Right forelimb (tissue), 1 donor: ENCODE measurements at regions not wholly inside any gene's neighbourhood (a gene's known extent, or its start where the extent isn't known, plus 50 kb on each side); places are given as distances from the start of the nearest gene placed in this dataset.

ENCODE experiments used
- DNase-seq: peaks from one replicate; pipeline ENCODE4 v3.0.0-alpha.2; 2018

DNA sequence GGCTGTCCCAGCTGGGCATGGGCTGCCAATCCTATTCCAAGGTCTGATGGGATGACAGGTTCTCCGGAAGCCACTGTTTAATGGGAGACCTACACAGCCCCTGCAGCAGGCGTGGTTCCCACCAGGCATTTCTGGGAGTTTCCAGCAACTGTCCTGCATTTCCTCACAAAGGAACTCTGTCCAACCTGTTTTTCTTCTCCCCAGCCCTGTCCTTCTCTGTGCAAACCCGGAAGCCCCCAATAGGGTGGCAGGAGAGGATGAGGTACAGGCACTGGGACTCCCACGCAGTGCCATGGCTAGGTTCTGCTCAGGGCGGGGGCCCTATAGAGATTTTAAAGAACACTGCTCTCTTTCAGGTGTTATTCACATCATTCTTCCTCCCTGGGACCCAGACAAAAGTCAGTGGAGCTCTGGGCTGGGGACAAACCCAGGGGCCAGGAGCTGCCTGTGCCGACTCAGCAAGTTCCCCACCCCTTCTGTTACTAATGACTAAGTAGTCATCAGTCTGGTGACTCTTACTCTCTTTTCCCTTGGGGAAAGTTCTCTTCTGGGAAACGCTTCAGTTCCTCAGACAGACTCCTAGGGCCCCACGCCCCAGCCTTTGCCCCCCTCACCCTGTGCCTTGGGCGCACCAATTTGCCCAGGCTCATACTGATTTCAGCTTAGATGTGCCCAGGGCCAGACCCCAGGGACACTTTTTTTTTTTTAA, 97.7 kb downstream of the CD47 start:
- no peak for DNase-seq

DNA sequence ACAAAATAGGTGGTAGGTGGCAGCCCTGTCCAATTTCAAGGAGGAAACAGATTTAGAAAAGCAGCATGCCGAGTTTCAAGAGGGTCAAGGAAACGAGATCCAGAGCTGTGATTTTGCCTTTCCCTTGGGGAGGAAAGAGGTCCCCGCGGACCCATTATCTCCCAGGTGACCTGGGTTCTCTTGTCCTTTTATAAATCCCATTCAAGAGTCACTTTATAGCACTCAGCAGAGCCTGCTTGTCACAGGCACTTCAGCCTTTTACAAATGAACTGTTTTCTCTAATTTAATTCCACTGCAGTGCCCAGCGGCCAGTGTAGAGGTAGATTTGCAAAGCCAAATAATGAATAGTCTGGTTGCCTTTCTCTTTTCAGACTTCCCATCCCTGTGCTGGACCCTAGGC, 99.9 kb downstream of the CD47 start:
- no peak for DNase-seq

DNA sequence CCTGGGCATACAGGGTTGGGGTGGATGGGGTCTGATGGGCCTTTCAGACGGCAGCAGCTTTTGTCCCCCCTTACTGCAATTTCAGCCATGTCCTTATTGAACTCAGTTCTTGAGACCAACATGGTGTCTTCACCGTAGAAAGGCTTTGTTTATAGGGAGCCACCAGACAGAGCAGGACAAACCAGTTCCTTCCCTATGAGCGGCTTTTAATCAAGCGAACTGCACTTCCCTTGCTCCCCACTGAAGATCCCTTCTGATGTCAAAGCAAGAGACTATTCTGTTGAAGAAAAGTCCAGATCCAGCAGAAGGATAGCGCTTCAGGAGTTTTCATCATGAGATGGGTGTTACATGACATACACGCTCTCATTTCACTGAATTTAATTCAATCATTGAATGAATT, 100.4 kb downstream of the CD47 start:
- DNase-seq: no peak

DNA sequence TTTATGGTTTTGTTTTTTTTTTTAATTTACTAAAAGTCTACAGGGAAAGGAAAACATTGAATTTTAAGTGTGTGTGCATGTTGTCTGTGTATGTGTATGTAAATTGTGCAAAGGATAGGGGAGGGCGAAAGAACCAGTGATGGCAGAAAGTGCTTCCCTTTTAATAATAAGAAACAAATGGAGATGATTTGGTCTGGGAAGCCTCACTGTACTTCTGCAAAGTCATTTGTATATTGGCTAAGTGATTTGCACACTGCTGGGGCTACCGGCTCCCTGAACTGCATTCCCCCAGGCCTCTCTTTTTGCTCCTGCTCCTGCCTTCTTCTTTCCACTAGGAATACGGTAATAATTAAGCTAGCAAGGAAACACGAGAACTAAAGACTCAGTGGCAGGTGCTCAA, 101.2 kb downstream of the CD47 start:
- no peak for DNase-seq

DNA sequence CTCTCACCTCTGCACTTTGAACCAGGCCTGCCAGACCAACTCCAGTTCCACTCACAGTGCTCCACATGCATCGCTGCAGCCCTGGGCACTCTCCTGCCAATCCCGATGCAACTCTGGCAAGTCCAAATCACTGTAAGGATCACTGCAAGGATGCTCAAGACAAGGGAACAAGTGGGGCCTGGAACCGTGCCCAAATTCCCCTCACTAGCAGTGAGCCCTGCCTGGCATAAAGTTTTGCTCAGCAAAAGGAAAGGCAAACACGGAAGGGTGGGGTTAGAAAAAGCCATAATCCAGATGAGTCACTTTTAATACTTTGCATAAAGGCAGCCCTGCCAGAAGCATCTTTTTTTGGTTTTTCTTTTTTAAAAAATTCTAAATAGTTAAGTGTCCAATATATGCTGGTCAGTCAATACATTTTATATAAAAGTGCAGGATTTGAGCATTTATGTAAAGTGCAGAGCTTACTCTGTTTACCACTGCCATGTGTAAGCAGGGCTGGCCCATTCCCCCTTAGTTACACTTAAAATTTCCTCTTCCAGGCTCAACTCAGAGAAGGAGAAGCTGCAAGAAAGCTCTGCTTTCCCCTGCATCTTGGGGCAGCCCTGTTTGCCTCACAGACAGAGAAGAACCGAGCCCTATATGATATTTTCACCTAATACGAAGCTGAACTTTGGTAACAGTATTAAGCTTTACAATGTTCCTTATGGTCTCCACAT, 102.2 kb downstream of the CD47 start:
- DNase-seq: no peak

DNA sequence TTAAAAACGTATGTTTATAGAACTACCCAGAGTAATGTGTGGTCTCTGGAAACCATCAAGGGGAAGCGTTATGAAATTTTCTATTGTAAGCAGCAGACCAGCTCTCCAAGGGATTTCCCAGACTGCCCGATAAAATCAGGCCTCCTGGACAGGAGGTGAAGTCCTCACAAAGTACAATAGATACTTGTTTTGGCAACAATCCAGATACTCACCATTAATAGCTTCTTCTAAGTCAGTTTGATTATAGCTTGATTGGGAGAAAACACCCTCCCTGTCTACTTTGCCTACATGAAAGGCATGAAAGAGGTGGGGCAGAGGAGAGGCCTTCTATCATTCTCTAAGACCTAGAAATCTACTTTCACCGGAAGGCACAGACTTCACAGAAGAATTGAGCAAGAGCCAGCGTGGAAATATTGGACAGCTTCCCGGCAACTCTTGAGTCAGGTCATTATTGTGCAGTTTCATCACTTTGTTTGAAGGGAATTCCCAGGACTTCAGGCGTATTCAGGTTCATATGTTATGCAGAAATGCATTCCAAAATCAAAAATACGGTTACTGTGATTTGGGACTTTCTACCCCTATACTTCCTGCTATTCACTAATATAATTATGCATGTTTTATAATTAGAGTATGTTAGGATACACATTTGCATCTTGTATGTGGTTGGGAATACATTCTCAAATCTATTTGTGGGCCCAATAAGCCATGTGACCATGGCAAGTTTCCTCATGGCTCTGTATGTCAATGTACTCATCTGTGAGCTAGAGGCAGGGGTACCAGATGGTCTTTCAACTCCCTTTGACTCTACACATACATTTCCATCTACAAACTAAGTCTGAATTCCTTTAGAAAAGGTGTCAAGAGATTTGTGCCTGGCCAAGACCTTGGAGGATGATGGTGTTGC, 103.5 kb downstream of the CD47 start:
- DNase-seq: peak; percentile 79

DNA sequence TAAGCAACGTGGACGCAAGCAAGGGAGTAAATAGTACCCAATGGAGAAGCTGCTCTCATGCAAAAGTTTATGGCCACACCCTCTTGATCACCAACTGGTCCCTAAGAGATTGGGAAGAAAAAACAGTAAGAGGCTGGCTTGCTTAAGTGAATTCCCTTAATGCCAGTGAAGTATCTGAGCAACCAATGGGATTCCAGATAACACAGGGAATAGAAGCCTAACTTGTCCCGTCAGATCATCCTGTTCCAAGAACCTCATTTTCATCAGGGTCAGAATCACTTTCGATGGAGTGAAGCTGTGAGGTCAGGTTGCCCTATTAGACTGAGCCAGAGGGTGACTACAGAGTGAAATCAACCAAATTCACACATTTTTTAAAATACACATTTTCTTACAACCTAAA, 104.3 kb downstream of the CD47 start:
- DNase-seq: no peak

DNA sequence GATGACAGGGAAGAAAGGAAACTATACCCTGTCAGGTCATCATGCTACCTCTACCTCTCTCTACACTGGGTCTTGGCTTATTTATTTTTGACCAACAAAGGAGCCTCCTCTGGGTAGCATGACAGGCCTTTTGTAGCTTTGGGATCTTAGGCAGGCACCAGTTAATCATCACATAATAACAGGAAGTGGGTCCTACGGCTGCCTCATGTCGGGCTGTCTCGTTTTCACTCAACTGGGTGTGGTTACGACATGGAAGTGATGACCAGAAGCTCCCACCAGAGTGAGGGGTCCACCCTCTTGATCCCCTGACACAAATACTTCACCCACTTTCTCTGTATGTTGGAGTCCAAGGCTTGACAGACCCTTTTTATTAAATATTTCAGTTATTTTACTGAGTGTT, 105.3 kb downstream of the CD47 start:
- no peak for DNase-seq

DNA sequence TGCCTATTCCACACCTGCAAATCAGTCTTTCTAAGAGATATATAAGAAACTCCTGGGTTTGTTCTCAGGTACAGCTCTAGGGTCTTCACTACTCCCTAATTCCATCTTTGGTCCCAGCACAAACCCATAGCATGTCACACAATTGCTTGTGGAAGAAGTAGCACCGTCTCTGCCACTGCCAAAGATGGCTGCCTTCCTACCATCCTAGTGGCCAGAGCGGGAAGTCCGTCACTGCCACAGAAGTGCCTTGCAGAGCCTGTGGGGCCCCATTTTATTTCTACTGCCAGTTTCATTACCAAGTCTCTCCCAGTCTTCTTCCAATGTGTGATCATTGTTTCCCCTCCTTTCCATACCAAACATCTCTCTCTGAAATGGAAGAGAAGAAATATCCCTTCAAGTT, 107.6 kb downstream of the CD47 start:
- DNase-seq: peak; percentile 13

DNA sequence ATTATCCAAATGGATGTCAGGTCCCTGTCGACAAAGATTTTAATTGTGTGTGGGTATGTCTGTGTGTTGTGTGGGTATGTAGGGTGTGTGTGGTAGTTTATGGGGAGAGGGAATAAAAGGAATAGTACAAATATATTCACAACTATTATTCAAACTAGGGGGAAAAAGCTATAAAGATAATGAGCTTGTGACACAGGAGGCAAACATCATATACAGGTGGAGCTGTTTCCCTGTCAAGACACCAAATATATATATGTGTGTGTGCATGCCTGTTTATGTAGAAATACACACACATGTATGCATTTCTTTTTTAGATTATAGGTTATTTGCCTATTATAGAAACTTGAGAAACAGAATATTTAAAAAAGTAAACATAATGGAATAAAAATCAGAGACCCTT, 108.7 kb downstream of the CD47 start:
- DNase-seq: no peak

DNA sequence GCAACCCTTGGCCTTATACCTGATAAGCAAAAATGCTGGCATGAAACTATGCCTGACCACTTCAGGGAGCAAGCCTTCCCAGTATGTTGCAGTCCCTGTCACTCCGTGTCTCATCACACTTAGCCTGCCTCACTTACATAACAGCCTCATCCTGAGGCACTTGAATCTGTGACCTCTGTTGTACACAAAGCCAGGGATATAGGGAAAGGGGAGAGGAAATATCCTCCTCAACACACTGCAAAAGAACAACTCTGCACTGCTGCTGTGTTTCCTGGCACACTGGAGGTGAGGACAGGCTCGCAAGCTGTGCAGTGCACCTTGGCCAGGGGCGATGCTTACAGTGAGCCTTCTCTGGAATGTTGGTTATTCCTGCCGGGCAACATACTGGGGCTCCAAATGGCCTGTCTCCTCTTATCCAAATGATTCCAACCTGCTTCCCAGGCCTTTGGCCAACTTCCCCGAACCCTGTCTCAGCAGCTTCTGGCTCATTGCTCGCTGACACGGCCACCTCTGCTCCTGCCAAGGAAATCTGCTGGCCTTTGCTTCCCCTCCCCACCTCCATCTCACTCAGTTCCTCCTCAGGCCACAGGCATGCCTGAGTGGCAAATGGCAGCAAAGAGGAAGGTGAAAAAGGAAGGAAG, 109.2 kb downstream of the CD47 start:
- DNase-seq: peak; percentile 59

DNA sequence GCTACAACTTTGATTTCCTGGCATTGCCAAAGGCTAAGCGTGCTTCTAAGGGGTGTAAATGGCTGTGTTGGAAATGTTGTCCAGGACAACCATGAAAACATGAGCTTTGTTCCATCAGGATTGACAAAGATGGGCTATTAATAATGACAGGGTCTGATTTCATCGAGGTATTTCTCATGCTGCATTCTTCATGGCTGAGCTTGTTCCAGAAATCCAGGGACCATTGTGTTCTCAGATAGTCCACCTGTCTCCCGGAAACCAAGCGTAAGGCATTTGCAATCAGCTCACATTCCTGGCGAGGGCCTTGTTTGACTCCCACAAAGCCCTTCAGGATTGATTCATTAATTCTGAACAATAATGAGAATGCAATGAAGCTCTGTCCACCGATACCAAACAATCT, 111.3 kb downstream of the CD47 start:
- DNase-seq: no peak

DNA sequence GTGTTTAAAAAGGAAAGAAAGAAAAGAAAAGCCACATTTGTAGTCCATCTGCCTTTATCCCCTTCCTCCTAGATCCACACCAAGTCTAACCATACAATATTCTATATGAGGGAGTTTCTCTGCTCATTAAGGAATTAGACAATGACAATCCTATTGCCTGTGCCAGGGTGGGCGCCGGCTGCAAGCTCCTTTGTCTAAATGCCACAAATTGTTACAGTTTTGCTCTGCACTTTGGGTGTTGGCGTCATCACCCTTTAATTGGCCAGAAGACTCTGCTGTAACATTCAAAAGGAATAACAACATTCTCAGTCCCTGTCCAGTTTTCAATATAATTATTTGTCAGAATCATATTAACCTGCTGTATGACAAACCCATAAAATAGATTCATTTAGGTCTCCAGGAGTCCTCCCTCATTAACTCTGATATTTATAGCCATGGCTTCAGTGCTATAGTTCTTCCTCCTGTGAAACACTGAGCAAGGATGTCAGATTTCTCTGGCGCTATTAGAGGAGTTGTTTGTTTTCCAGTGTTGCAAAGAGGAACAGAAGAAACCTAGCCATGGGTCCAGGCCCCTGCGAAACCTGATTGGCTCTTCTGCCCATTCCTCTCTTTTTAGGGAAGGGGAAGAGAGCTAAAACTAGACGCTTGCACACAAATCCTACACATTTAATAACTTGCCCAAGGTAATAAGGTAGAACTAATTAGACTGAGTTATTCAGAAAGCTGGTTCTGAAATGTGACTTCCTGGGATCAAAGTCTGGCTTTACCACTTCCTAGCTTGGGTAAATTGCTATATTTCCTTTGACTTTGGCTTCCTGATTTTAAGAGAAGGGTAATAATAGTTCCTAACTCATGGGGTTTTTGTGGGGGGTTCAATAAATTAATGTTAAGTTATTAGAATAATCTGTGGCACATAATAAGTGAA, 112.4 kb downstream of the CD47 start:
- peak; percentile 28 for DNase-seq

DNA sequence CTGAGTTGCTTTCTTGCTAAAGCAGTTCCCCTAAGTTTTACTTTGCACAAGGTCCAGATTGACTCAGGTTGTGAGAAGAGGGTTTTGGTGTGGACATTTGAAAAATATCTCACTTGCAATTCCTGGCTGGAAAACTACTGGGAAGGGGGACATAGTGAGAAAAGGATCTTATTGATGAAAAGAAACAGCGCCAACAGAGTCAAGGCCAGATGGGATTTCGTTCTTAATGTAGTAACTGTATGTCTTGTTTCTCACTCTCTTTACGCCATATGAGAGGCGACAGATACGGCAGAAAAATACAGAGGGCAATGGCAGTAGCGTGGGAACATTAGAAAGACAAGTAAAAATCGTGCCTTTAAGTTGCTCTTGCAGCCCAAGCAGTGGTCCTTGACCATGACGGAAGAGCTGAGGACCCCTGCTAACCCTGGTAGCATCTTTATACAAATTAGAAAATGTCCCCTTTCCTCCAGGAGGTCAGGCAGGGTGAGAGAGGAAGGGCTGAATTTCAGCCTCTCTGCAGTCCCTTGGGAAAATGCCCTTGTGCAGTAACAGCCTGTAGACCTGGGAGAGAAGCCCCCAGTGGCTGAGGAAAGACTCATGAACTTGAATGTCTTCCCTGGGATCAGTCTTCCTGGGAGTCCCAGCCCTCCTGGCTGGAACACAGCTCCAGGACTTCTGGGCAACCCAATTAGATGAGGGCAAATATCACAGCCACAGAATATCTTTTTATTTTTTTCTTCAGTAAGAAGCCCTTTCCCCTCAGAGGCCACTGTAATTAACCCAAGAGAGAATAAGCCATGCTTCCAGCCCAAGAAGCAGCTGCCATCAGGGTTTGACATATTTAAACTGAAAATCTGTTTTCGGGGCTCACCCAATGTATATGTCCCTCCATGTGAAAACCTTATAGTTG, 113.4 kb downstream of the CD47 start:
- DNase-seq: peak; percentile 10

DNA sequence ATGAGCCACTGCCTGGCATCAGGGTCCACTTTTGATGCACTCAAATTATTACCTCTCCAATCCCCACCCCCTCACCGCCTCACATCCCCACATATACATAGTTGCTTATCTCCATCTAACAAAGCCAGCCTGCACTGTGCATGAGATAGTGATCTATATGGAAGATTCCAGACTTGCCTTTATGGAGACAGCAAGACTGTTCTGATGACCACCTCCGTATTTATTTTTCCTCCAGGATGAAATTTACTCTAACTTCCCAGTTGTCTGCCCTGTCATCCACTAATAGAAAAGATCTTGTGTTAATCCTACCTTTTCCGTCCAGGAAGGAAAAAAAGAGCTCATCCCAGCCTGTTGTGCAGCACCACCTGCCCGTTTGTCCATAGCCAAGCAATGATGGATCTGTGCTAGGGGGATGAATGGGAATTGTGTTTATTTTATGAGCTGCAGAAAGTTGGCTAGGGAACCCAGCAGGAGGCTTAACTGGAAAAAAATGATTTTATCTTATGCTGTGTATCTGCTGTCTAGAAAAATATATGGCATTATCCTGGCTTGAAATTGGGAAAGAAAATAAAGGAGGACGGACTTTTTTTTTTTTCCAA, 114.5 kb downstream of the CD47 start:
- peak; percentile 28 for DNase-seq

DNA sequence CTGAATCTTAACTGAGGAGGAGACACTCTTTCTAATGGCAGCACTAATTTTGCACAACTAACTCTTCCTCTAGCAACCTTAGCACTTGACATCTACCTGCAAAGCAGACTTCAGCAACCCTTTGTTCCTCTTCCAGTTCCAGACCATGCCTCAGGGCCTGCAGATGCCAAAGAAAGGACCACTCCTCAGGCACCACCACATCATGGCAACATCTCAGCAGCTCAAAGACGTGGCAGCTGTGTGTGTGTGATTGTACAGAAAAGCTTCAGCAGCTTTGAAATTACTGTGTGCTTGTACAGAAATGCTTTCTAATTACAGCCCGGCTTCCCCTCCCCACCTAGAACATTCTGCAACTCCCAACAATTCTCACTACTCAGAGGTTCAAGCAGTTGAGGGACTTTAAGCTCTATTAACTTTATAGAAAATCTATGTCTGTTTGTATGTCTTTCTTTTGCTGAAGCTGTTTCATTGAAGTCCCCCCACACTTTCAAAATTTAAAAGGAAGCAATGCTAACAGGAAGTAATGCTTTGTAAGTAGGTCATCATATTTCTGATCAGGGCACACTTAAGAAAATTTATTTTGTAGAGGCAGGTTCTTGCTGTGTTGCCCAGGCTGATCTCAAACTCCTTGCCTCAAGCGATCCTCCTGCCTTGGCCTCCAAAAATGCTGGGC, 115.2 kb downstream of the CD47 start:
- no peak for DNase-seq

DNA sequence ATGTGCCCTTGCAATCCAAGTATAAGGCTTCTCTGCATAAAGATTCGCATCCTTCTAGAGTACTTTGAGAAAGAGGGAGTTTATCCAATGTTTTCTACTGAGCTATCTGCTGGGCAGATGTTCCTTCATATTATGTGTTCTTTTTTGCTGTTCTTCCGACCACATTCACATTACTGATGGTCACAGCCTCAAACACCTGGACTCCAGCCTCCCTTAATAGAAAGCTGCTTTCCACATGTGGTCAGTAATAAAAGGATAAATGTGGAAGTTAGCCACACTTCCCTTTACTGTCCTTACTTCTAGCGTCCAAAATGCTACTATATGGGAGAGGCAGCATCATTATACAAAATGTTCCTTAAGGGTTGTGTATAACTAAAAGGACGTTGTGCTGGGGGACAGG, 116.9 kb downstream of the CD47 start:
- no peak for DNase-seq

DNA sequence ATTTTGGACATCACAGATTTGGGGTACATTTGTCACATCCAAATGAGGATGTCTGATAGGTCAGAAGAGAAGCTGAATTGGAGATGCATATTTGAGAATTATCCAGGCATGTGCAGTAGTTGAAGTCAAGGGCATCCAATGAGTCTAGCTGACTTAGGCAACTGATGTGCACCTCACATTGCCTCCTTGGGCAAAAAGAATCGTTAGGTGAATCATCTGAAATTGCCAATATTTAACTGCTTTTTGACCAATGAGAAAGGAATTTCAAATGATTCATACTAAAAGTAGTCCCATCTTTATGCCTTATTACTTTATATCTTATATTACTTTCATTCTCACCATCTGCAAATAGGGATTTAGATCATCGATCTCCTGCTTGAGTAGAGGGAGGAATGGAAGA, 117.7 kb downstream of the CD47 start:
- no peak for DNase-seq

DNA sequence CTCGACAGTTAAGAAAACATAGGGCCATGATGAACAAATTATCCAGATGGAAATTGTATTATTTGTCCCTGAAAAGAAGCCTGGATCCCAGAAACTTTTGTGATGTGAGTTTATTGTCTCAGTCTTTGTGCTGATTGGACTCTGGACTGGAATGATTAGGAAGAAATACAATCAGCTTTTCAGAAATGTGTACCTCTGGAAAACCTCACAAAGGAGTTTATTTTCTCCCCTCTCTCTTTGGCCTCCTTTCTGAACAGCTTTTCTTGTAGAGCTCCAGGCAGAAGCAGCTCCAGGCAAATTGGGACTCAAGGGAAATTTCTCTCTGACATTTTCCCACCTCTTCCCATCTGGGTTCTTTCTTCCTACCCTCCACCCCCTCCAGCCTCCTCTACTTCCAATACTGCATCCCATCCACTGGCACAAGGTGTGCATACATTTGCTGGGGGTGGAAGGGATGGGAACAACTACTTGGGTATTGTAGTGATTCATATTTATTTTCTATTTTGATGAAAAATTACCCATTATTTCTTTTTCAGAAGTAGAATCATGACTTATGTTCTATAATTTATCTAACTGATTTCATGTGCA, 119.7 kb downstream of the CD47 start:
- DNase-seq: no peak
